ENCODE measurements at regions not wholly inside any gene's neighbourhood (a gene's known extent, or its start where the extent isn't known, plus 50 kb on each side); places are given as distances from the start of the nearest gene placed in this dataset.

GRCh38 chr16:51389881-51390280 lies 238.8 kb upstream of the SALL1 start:
- DNase-seq (ENCODE audit: low spot score): no peak

GRCh38 chr16:51388516-51388951 lies 237.5 kb upstream of the SALL1 start:
- no peak for DNase-seq (ENCODE audit: low spot score)

GRCh38 chr16:51383909-51384308 lies 232.8 kb upstream of the SALL1 start:
- DNase-seq (ENCODE audit: low spot score): no peak

GRCh38 chr16:51382940-51383339 lies 231.9 kb upstream of the SALL1 start:
- DNase-seq (ENCODE audit: low spot score): no peak

DNA sequence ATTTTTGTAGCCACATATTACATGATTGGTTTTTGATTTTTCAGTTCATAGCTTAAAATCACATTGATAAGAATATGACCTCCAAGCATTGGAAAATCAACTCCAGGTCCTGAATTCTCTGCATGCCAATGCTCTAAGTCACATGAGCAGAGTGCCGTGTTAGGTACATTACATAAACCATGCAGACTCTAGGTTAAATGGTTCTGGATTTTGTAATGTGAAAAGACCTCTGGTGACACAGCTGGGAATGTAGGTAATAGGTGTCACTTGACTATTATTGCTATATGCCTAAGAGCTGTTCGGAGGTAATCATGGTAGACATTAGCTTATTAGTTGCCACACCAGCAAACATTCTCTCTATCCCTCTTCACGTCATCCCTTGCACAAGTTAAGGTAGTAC lies 231.1 kb upstream of the SALL1 start:
- DNase-seq (ENCODE audit: low spot score): no peak

GRCh38 chr16:51376080-51376479 lies 225.0 kb upstream of the SALL1 start:
- no peak for DNase-seq (ENCODE audit: low spot score)

- no peak for DNase-seq (ENCODE audit: low spot score)
Measured at GRCh38 chr16:51374790-51375189, 223.7 kb upstream of the SALL1 start.

DNA sequence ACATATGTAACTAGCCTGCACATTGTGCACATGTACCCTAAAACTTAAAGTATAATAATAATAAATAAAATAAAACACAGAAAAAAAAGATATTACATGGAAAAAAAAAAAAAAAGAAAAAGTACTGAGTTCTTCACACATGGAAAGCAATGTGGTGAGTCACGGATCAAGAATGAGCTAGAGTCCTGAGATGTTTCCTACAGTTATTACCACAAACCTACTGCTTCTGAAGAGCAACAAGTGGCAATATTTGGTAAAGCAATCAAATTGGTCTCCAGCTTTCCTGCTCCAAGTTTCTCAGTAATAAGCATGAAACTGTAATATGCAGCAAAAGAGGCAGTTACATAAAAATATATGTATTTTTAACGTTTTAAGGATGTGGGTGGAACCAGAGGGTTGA lies 223.3 kb upstream of the SALL1 start:
- DNase-seq (ENCODE audit: low spot score): peak; percentile 90

DNA sequence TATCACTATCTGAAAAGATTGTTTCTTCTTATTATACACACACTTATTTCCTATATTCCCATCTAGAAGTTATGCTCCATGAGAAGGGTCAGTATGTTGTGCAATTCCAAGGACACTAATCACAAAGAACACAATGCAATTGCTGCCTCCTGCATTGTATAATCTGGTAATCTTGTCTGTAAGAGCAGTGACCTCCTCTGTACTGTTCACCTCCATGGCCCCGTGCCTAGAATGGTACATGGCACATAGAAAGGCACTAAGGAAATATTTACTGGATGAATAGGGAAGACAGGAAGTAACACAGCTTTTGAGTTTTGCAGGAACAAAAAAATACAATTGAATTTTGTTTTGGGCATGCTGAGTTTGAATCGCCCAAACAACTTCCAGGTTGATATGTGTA lies 214.6 kb upstream of the SALL1 start:
- no peak for DNase-seq (ENCODE audit: low spot score)

DNA sequence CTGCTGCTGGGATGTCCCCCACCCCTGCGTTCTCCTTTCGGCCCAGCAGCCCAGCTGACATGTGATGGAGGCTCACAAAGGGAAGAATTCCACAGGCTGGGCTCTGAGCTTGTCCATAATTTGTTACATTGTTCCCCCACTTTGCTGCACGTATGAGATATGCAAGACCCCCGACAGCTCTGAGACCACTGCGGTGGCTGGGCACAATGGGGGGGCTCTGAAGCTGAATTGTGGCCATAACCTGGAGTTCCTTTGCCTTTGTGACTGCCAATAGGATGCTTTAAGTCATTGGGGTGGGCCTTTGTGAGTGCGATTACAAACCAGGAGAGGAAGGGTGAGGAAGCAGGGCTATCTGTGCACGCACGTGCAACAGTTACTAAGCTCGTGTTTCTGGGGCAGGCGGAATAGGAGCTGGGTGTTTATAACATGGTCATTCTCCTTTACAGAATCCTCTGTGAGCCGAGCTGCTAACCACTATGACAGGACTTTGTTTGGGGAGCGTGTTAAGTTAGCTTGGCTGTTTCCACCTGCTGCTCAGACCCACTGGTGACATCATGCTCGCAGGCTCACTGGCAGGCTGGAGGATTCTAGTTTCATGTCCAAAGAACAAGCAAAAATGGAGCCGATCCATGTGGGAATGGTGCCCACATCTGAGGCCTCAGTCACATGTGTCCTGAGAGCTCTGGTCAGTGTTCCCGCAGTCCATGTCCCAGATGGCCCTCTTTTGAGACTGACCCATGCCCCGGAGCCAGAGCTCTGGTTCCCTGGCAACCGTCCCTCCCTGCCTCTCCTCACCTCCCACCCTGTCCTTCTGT lies 208.3 kb upstream of the SALL1 start:
- DNase-seq (ENCODE audit: low spot score): peak; percentile 8

GRCh38 chr16:51357839-51358238 lies 206.8 kb upstream of the SALL1 start:
- DNase-seq (ENCODE audit: low spot score): no peak

GRCh38 chr16:51355875-51356274 lies 204.8 kb upstream of the SALL1 start:
- DNase-seq (ENCODE audit: low spot score): no peak

GRCh38 chr16:51355195-51355594 lies 204.1 kb upstream of the SALL1 start:
- DNase-seq (ENCODE audit: low spot score): no peak

- no peak for DNase-seq (ENCODE audit: low spot score)
Measured at GRCh38 chr16:51353055-51353454, 202.0 kb upstream of the SALL1 start.

- no peak for DNase-seq (ENCODE audit: low spot score)
Measured at GRCh38 chr16:51349626-51350025, 198.6 kb upstream of the SALL1 start.

GRCh38 chr16:51343411-51343810 lies 192.3 kb upstream of the SALL1 start:
- DNase-seq (ENCODE audit: low spot score): no peak

DNA sequence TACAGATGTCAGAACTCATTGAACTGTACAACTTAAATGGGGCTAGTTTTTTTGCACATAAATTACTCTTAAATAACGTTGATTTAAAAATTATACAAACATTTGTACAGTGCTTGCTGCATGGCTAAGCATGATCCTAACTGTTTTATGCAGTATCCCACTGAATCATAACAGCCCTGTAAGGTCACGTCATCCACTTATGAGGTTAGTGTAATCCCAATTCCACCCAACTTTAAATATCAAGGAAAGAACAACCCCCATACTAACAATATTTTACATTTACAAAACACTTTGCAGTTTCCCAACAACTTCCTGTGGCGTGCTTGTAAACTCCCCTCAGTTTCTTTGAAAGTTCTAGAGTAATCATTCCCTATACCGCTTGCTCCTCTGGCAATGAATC lies 190.1 kb upstream of the SALL1 start:
- DNase-seq (ENCODE audit: low spot score): no peak

DNA sequence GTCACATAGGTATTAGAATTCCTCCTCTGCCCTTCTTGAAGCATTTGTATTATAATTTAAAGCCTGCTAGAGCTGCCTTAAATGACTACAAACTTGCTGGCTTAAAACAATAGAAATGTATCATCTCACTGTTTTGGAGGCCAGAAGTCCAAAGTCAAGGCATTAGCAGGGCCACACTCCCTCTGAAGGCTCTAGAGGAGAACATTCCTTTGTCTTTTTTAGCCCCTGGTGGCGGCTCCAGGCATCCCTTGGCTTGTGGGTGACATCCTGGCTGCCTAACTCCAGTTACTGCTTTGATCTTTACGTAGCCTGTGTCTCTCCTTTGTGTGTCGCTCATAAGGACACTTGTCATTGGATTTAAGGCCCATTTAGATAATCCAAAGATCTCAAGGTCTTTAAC lies 186.6 kb upstream of the SALL1 start:
- no peak for DNase-seq (ENCODE audit: low spot score)

DNA sequence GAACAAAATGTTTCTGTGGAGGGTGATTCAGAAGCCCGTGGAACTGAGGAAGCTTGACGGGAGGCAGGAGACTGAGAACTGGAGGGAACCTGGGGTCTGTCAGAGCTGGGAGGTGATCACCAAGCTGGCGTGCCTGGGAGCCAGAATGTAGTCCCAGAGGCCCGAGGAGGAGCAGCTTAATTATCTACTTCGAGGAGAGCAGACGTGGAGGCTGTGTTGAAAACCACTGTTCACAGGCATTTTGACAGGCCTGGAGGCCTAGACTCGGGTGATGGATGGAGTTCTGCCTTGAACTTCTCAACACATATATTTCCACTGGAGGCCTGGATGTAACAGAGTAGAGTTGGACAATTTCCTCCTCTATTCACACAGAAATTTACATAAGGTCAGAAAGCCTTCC lies 177.7 kb upstream of the SALL1 start:
- no peak for DNase-seq (ENCODE audit: low spot score)

DNA sequence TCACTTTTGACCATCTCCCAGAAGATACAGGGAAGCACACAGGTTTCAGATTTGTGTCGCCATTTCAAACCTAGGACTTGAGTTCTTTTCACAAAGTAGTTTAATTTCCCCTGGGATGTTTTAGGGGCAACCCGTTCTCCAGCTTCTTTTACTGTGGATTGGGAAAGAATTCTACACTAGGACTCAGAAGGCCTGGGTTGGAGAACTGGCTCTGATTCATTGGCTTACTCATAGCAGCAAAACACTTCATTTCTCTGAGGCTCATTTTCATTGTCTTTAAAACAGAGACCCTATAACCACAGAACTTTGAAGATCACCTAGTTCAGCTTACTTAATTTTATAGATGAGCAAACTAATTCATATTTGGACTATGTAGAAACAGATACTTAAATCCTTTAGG lies 175.9 kb upstream of the SALL1 start:
- peak; percentile 61 for DNase-seq (ENCODE audit: low spot score)

- peak; percentile 82 for DNase-seq (ENCODE audit: low spot score)
Measured at GRCh38 chr16:51326131-51326856, 175.2 kb upstream of the SALL1 start.

DNA sequence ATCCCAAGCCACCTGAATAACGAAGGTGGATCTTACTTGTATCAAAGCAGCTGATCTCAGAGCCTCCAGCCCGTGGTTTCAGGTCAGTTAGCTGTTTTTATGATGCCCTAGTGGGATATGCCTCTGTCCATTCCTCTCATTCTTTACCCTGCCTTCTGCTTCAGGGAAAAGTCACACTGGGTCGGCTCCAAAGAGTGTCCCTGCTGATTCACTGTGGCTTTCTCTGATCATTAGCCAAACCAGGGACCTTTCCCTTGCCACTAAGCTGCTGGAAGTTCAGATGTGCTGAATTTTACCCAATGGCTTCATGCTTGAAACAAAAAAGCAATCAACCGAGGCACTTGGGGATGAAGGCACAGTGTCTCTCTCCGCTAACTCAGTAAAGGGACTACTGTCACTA lies 170.2 kb upstream of the SALL1 start:
- peak; percentile 72 for DNase-seq (ENCODE audit: low spot score)

GRCh38 chr16:51317575-51317974 lies 166.5 kb upstream of the SALL1 start:
- DNase-seq (ENCODE audit: low spot score): no peak

DNA sequence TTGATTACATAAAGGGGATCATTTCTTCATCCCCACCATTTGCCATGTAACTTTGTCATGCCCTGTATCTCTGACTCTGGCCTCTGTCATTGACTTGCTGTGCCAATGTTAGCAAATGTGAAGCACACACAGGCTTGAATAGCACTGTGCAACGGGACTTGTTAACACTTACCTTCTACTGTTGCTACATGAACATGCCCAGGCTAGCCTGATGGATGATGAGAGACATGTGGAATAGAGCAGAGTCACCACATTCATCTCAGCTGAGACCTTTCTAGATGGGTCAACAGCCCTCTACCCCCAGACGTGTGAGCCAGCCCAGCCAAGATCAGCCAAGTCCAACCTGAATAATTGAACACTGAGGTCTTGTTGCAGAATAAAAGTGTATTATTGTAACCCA lies 162.1 kb upstream of the SALL1 start:
- DNase-seq (ENCODE audit: low spot score): no peak
